HK-2 (cell line): ENCODE measurements at regions not wholly inside any gene's neighbourhood (a gene's known extent, or its start where the extent isn't known, plus 50 kb on each side); places are given as distances from the start of the nearest gene placed in this dataset.
"Not testable (repeated sequence)": the region's sequence is repeated elsewhere in the genome, so short reads cannot be mapped to it uniquely, and the experiment has no call there.

ENCODE experiments used
- DNase-seq: peaks from one replicate; pipeline ENCODE4 v3.0.0-alpha.2; 2018; ENCODE audit not compliant: unreplicated experiment

- no peak for DNase-seq
These were observed 1124.6 kb downstream of the TMEM121 start for GRCh38 chr14:106651016-106651415.

GRCh38 chr14:106652494-106652893, 1126.1 kb downstream of the TMEM121 start:
- DNase-seq, result no peak

GRCh38 chr14:106657460-106657859, 1131.1 kb downstream of the TMEM121 start:
- DNase-seq, result no peak

- not testable (repeated sequence) for DNase-seq
These were observed 1131.9 kb downstream of the TMEM121 start for GRCh38 chr14:106658066-106658860.

GRCh38 chr14:106661561-106661960, 1135.2 kb downstream of the TMEM121 start:
- DNase-seq, result not testable (repeated sequence)

GRCh38 chr14:106662936-106663550, 1136.7 kb downstream of the TMEM121 start:
- DNase-seq, result no peak

- DNase-seq, result not testable (repeated sequence)
These were observed 1137.5 kb downstream of the TMEM121 start for GRCh38 chr14:106663805-106664410.

GRCh38 chr14:106665814-106666213, 1139.4 kb downstream of the TMEM121 start:
- DNase-seq, result no peak

- DNase-seq, result no peak
These were observed 1140.0 kb downstream of the TMEM121 start for GRCh38 chr14:106666341-106666740.

GRCh38 chr14:106670011-106670410, 1143.6 kb downstream of the TMEM121 start:
- DNase-seq, result no peak

- DNase-seq, result not testable (repeated sequence)
These were observed 1147.7 kb downstream of the TMEM121 start for GRCh38 chr14:106674093-106674492.

- DNase-seq, result not testable (repeated sequence)
These were observed 1148.2 kb downstream of the TMEM121 start for GRCh38 chr14:106674509-106675125.

GRCh38 chr14:106675716-106676115, 1149.3 kb downstream of the TMEM121 start:
- not testable (repeated sequence) for DNase-seq

- DNase-seq, result no peak
These were observed 1153.4 kb downstream of the TMEM121 start for GRCh38 chr14:106679776-106680175.

GRCh38 chr14:106681161-106681560, 1154.8 kb downstream of the TMEM121 start:
- DNase-seq, result no peak

- no peak for DNase-seq
These were observed 1155.2 kb downstream of the TMEM121 start for GRCh38 chr14:106681568-106681967.

- DNase-seq, result no peak
These were observed 1157.2 kb downstream of the TMEM121 start for GRCh38 chr14:106683631-106684030.

GRCh38 chr14:106686533-106686932, 1160.2 kb downstream of the TMEM121 start:
- no peak for DNase-seq

- no peak for DNase-seq
These were observed 1164.0 kb downstream of the TMEM121 start for GRCh38 chr14:106690333-106690891.

GRCh38 chr14:106691601-106692291, 1165.4 kb downstream of the TMEM121 start:
- no peak for DNase-seq

GRCh38 chr14:106694638-106695393, 1168.4 kb downstream of the TMEM121 start:
- no peak for DNase-seq
